ENCODE measurements at regions not wholly inside any gene's neighbourhood (a gene's known extent, or its start where the extent isn't known, plus 50 kb on each side); places are given as distances from the start of the nearest gene placed in this dataset.
"Not testable (repeated sequence)": the region's sequence is repeated elsewhere in the genome, so short reads cannot be mapped to it uniquely, and the experiment has no call there.

DNA sequence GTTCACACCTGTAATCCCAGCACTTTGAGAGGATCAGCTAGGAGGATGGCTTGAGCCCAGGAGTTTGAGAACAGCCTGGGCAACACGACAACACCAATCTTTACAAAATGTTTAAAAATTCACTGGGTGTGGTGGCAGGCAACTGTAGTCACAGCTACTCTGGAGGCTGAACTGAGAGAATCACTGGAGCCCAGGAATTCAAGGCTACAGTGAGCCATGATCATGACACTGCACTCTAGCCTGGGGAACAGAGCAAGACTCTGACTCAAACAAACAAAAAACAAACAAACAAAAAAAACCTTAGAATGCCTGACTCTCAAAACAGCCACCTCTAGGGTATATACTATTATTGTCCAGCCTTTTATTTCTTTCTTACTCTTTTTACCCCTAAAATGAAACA is 56.5 kb upstream of the PAPSS2 start:
- H3K4me3 ChIP-seq, result no peak overlapping the region
- no peaks in the 10 kb centered on the region for H3K36me3 ChIP-seq (ENCODE audit: low read depth)
- intact Hi-C loops (cut with DNase I, micrococcal nuclease), result no loop called here
- H3K4me1 ChIP-seq (ENCODE audit: low read depth), result no peaks in the 10 kb centered on the region
- DNase-seq (no peak), ATAC-seq (no peak)
- no peak for TF ChIP-seq CTCF (IDR thresholded peaks at IDR 0.05)
- no peaks in the 10 kb centered on the region for H3K9me3 ChIP-seq

DNA sequence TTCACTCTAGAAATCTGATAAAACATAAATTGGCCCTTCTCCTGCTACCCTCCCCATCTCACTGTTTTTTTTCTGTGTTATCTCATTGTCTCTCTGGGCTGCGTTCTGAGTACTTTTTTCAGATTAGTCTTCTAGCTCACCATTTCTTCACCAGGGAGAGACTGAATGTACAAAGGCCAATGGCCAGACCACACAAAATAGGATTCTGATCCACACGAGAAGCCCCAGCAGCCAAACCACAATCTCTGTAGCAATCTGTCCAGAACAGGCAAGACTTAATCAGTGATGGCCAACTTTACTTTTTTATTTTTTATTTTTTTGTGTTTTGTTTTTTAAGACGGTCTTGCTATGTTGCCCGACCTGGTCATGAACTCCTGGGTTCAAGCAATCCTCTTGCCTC is 55.9 kb upstream of the PAPSS2 start:
- H3K4me1 ChIP-seq (ENCODE audit: low read depth), result no peaks in the 10 kb centered on the region
- DNase-seq (no peak), ATAC-seq (no peak)
- no peaks in the 10 kb centered on the region for H3K36me3 ChIP-seq (ENCODE audit: low read depth)
- no peak overlapping the region for H3K4me3 ChIP-seq
- H3K9me3 ChIP-seq, result no peaks in the 10 kb centered on the region
- TF ChIP-seq CTCF (IDR thresholded peaks at IDR 0.05), result no peak
- intact Hi-C loops (cut with DNase I, micrococcal nuclease), result no loop called here

DNA sequence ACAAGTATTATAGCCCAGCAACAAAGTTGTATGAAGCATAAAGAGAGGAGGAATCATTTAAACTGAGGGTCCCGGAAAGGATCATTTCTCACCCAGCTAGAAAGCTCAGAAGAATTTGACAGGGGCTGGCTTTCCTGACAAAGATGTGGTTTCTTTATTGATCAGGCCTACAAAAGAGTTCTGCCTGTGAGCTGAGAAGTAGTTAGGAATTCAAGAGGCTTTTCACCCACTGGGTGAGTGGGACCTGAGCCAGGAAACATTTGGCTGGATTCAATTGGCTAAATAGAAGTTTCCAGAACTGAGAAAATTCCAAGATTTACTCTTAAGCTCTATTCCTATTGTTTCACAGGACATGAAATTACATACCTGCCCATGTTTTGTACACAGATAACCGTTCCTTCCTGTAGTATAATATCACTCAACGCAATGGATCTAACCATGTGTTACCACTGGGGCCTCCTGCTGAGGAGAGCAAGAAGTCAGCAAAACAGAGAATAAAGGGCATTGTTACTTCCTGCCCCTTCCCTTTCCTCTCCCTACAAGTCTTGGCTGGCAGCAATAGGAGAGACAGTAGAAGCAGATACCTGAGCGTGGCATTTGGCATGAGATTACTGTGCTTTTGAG is 53.9 kb upstream of the PAPSS2 start:
- Histone ChIP-seq H3K4me3 (no peak overlapping the region), H3K36me3 (ENCODE audit: low read depth) (no peaks in the 10 kb centered on the region), H3K4me1 (ENCODE audit: low read depth) (no peaks in the 10 kb centered on the region), H3K9me3 (no peaks in the 10 kb centered on the region)
- no peak for TF ChIP-seq CTCF (IDR thresholded peaks at IDR 0.05)
- intact Hi-C loops (cut with DNase I, micrococcal nuclease), result no loop called here
- no peak for DNase-seq
- peak; percentile 64 for ATAC-seq

DNA sequence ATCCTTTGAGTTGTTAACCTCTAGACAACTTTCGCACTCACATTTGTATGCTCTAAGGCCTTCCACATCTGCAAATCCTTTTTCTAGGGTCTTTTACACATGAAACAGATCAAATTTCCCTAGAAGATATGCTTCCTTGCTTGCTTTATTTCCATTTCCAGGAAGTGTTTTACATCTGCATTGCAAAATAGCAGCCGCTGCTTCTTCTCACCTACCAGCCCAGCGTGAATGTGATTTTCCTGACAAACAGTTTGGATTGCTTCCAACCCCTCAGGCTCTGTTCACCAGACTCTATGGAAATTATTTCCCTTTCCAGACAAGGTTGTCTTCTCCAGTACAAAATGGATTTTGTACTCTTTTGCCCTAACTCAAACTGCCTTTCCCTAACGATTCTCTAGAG is 50.9 kb upstream of the PAPSS2 start:
- no peak for ATAC-seq
- DNase-seq, result no peak
- no peaks in the 10 kb centered on the region for H3K36me3 ChIP-seq (ENCODE audit: low read depth)
- no peaks in the 10 kb centered on the region for H3K9me3 ChIP-seq
- peaks cover 4% of the 10 kb centered on the region for H3K4me1 ChIP-seq (ENCODE audit: low read depth)
- intact Hi-C loops (cut with DNase I, micrococcal nuclease), result no loop called here
- no peak for TF ChIP-seq CTCF (IDR thresholded peaks at IDR 0.05)
- H3K4me3 ChIP-seq, result no peak overlapping the region

- H3K4me1 ChIP-seq (ENCODE audit: low read depth); H3K4me3 ChIP-seq; DNase-seq; ATAC-seq; intact Hi-C loops (cut with DNase I, micrococcal nuclease); H3K9me3 ChIP-seq; H3K36me3 ChIP-seq (ENCODE audit: low read depth): not testable (repeated sequence)
Measured at GRCh38 chr10:87609563-87609962, 50.1 kb upstream of the PAPSS2 start.

Data from mucosa of descending colon (tissue), 3 donors.